Prostate gland (tissue), 2 donors: ENCODE measurements at regions not wholly inside any gene's neighbourhood (a gene's known extent, or its start where the extent isn't known, plus 50 kb on each side); places are given as distances from the start of the nearest gene placed in this dataset.

Source experiments
- POLR2AphosphoS5 ChIP-seq: sonication (generic); formaldehyde crosslinking; IDR thresholded peaks from one replicate; pipeline ENCODE4 v1.6.1; 2017; ENCODE audit warnings: antibody characterized with exemption
- TF ChIP-seq, protein P1 (sequence below), 4 experiments: fragments of 200-600 bp in 2 of 4; fragments of 450-650 bp in 2 of 4; sonication (generic) in 2 of 4; IDR thresholded peaks; 1 replicate in 3 of 4; 2 replicates in 1 of 4; pipeline ENCODE4 v1.5.1; 2016 to 2019; ENCODE audit warnings: antibody characterized with exemption in 4 of 4, mild to moderate bottlenecking in 2 of 4, moderate library complexity in 2 of 4

DNA sequence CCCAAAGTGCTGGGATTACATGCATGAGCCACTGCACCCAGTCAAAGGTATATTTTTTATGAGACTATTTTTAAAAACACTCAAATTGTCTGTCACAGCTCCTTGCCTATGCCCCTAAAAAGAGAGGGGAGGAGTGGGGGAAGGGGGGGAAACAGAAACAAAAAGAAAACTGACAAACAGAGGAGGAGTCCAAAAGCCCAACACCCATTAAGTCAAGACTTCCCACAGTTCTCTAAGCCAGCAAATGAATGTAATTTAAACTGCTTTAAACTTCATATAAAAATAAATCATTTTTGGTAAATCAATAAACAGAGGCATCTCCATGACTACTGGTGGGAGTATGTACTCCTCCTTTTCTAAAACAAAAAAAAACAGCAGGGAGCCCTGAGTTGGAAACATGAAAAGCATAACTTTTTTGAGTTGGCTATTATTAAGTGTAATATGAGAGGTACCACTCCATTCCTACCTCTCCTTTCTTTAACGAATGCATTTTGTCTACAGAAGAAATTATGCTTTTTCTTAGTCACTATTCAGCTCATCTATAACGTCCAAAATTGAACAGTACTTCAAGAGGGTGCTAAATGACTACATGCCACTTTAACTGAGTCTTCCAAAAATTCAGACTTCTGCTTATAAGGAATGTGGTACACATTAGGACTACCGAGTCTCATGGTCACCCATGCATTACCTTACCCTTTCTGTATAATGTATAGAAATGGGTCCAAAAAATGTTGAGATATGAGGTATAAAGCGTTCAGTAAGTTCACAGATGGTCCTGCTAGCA, 119.0 kb upstream of the PRSS16 start:
- TF ChIP-seq, protein P1, sequence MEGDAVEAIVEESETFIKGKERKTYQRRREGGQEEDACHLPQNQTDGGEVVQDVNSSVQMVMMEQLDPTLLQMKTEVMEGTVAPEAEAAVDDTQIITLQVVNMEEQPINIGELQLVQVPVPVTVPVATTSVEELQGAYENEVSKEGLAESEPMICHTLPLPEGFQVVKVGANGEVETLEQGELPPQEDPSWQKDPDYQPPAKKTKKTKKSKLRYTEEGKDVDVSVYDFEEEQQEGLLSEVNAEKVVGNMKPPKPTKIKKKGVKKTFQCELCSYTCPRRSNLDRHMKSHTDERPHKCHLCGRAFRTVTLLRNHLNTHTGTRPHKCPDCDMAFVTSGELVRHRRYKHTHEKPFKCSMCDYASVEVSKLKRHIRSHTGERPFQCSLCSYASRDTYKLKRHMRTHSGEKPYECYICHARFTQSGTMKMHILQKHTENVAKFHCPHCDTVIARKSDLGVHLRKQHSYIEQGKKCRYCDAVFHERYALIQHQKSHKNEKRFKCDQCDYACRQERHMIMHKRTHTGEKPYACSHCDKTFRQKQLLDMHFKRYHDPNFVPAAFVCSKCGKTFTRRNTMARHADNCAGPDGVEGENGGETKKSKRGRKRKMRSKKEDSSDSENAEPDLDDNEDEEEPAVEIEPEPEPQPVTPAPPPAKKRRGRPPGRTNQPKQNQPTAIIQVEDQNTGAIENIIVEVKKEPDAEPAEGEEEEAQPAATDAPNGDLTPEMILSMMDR (IDR thresholded peaks at IDR 0.05): no peak
- TF ChIP-seq POLR2AphosphoS5: no peak
